PC-3 (cell line): ENCODE measurements at regions not wholly inside any gene's neighbourhood (a gene's known extent, or its start where the extent isn't known, plus 50 kb on each side); places are given as distances from the start of the nearest gene placed in this dataset.

Experiments
- CTCF ChIP-seq: fragments of 300-600 bp; sonication (generic); conservative IDR thresholded peaks from 2 replicates; pipeline ENCODE4 v1.5.1; 2017; ENCODE audit warnings: antibody characterized with exemption, low read depth, mild to moderate bottlenecking, low read length
- EZH2 ChIP-seq: fragments of 300-600 bp; sonication (generic); IDR thresholded peaks from one replicate; pipeline ENCODE4 v1.6.1; 2017; ENCODE audit warnings: antibody characterized with exemption, mild to moderate bottlenecking, low read length; ENCODE audit not compliant: unreplicated experiment

GRCh38 chr3:96711816-96712215 lies 102.6 kb upstream of the EPHA6 start:
- TF ChIP-seq CTCF (no peak), EZH2 (no peak)
